ENCODE measurements at regions not wholly inside any gene's neighbourhood (a gene's known extent, or its start where the extent isn't known, plus 50 kb on each side); places are given as distances from the start of the nearest gene placed in this dataset.

- DNase-seq, result no peak
These were observed 481.5 kb downstream of the BCOR start for GRCh38 chrX:39616098-39616729.

GRCh38 chrX:39616731-39617130, 481.0 kb downstream of the BCOR start:
- DNase-seq, result no peak

GRCh38 chrX:39618178-39618577, 479.6 kb downstream of the BCOR start:
- DNase-seq, result no peak

- no peak for DNase-seq
These were observed 478.4 kb downstream of the BCOR start for GRCh38 chrX:39619182-39620009.

GRCh38 chrX:39624166-39624565, 473.6 kb downstream of the BCOR start:
- DNase-seq, result no peak

- no peak for DNase-seq
These were observed 471.9 kb downstream of the BCOR start for GRCh38 chrX:39625810-39626209.

GRCh38 chrX:39626749-39627148, 471.0 kb downstream of the BCOR start:
- peak; percentile 8 for DNase-seq

GRCh38 chrX:39627257-39627656, 470.5 kb downstream of the BCOR start:
- peak; percentile 17 for DNase-seq

GRCh38 chrX:39629001-39629400, 468.8 kb downstream of the BCOR start:
- DNase-seq, result no peak

- DNase-seq, result no peak
These were observed 467.4 kb downstream of the BCOR start for GRCh38 chrX:39630344-39630743.

- no peak for DNase-seq
These were observed 466.2 kb downstream of the BCOR start for GRCh38 chrX:39631276-39632229.

- DNase-seq, result no peak
These were observed 464.5 kb downstream of the BCOR start for GRCh38 chrX:39633293-39633692.

- no peak for DNase-seq
These were observed 461.3 kb downstream of the BCOR start for GRCh38 chrX:39636481-39636880.

GRCh38 chrX:39638526-39638925, 459.2 kb downstream of the BCOR start:
- no peak for DNase-seq

GRCh38 chrX:39639871-39640270, 457.9 kb downstream of the BCOR start:
- DNase-seq, result no peak

- no peak for DNase-seq
These were observed 456.9 kb downstream of the BCOR start for GRCh38 chrX:39640866-39641265.

GRCh38 chrX:39642071-39642470, 455.7 kb downstream of the BCOR start:
- DNase-seq, result no peak

GRCh38 chrX:39643550-39643949, 454.2 kb downstream of the BCOR start:
- no peak for DNase-seq

- DNase-seq, result peak; percentile 12
These were observed 452.4 kb downstream of the BCOR start for GRCh38 chrX:39645178-39645895.

GRCh38 chrX:39648548-39649254, 449.1 kb downstream of the BCOR start:
- no peak for DNase-seq

GRCh38 chrX:39650768-39651347, 446.9 kb downstream of the BCOR start:
- no peak for DNase-seq

- peak; percentile 34 for DNase-seq
These were observed 445.4 kb downstream of the BCOR start for GRCh38 chrX:39652336-39652735.
